Trophoblast cell (in vitro differentiated cells and primary cell): ENCODE measurements at regions not wholly inside any gene's neighbourhood (a gene's known extent, or its start where the extent isn't known, plus 50 kb on each side); places are given as distances from the start of the nearest gene placed in this dataset.

Experiments used
- DNase-seq, 2 donors: peaks; one replicate each; pipeline ENCODE4 v3.0.0-alpha.2; 2016
- H2AFZ ChIP-seq: 2 replicates; pipeline ENCODE4 v1.6.1; 2013; ENCODE audit warnings: low read length, moderate library complexity, mild to moderate bottlenecking; ENCODE audit not compliant: insufficient read depth, poor library complexity
- H2AK5ac ChIP-seq: 2 replicates; pipeline ENCODE4 v1.6.1; 2013; ENCODE audit warnings: mild to moderate bottlenecking, low read length
- H2BK120ac ChIP-seq: 2 replicates; pipeline ENCODE4 v1.6.1; 2013; ENCODE audit warnings: low read length, mild to moderate bottlenecking, moderate library complexity; ENCODE audit not compliant: insufficient read depth, poor library complexity
- H2BK12ac ChIP-seq: 2 replicates; pipeline ENCODE4 v1.6.1; 2013; ENCODE audit warnings: mild to moderate bottlenecking, low read length, moderate library complexity
- H2BK5ac ChIP-seq: 2 replicates; pipeline ENCODE4 v1.6.1; 2013; ENCODE audit warnings: low read length, low read depth, moderate library complexity, mild to moderate bottlenecking; ENCODE audit not compliant: poor library complexity
- H3K14ac ChIP-seq: 2 replicates; pipeline ENCODE4 v1.6.1; 2013; ENCODE audit warnings: mild to moderate bottlenecking, low read length
- H3K18ac ChIP-seq: 2 replicates; pipeline ENCODE4 v1.6.1; 2013; ENCODE audit warnings: mild to moderate bottlenecking, low read length
- H3K23ac ChIP-seq: 2 replicates; pipeline ENCODE4 v1.6.1; 2013; ENCODE audit warnings: low read length
- H3K27ac ChIP-seq: 2 replicates; pipeline ENCODE4 v1.5.1; 2013; ENCODE audit warnings: low read depth, mild to moderate bottlenecking, inconsistent platforms, low read length, moderate library complexity
- H3K27me3 ChIP-seq: 2 replicates; pipeline ENCODE4 v1.6.1; 2013; ENCODE audit warnings: inconsistent platforms, mild to moderate bottlenecking, low read length, moderate library complexity; ENCODE audit not compliant: insufficient read depth
- H3K36me3 ChIP-seq, 2 experiments: 1 replicate in 1 of 2; 2 replicates in 1 of 2; pipeline ENCODE4 v1.6.1; 2013; ENCODE audit warnings: low read length in 2 of 2, mild to moderate bottlenecking in 2 of 2, moderate library complexity in 1 of 2; ENCODE audit not compliant: insufficient read depth in 2 of 2, control insufficient read depth in 1 of 2
- H3K4ac ChIP-seq: 2 replicates; pipeline ENCODE4 v1.6.1; 2013; ENCODE audit warnings: low read depth, mild to moderate bottlenecking, low read length, moderate library complexity
- H3K4me1 ChIP-seq, 2 experiments: 1 replicate in 1 of 2; 2 replicates in 1 of 2; pipeline ENCODE4 v1.6.1; 2013; ENCODE audit warnings: low read length in 2 of 2, mild to moderate bottlenecking in 2 of 2, moderate library complexity in 1 of 2; ENCODE audit not compliant: insufficient read depth in 2 of 2, control insufficient read depth in 1 of 2
- H3K4me2 ChIP-seq: 2 replicates; pipeline ENCODE4 v1.6.1; 2013; ENCODE audit warnings: inconsistent platforms, mild to moderate bottlenecking, low read length, moderate library complexity
- H3K4me3 ChIP-seq: 2 replicates; pipeline ENCODE4 v1.5.1; 2013; ENCODE audit warnings: mild to moderate bottlenecking, low read depth, low read length, inconsistent platforms
- H3K79me1 ChIP-seq: one replicate; pipeline ENCODE4 v1.6.1; 2013; ENCODE audit warnings: low read length
- H3K79me2 ChIP-seq: 2 replicates; pipeline ENCODE4 v1.6.1; 2013; ENCODE audit warnings: low read length, mild to moderate bottlenecking; ENCODE audit not compliant: control insufficient read depth, insufficient read depth, poor library complexity
- H3K9ac ChIP-seq: 2 replicates; pipeline ENCODE4 v1.6.1; 2013; ENCODE audit warnings: mild to moderate bottlenecking, low read length
- H3K9me3 ChIP-seq: 2 replicates; pipeline ENCODE4 v1.6.1; 2013; ENCODE audit warnings: low read depth, mild to moderate bottlenecking, control low read depth, inconsistent platforms, low read length; ENCODE audit not compliant: insufficient read depth
- H4K12ac ChIP-seq: 2 replicates; pipeline ENCODE4 v1.6.1; 2013; ENCODE audit warnings: low read depth, mild to moderate bottlenecking, low read length, moderate library complexity
- H4K8ac ChIP-seq: 2 replicates; pipeline ENCODE4 v1.6.1; 2013; ENCODE audit warnings: low read depth, mild to moderate bottlenecking, low read length, moderate library complexity
- H4K91ac ChIP-seq: one replicate; pipeline ENCODE4 v1.6.1; 2013; ENCODE audit warnings: low read depth, mild to moderate bottlenecking, low read length, moderate library complexity
- WGBS: extraction: QIAGEN DNeasy Blood & Tissue Kit; methylation state at CpG from one replicate; pipeline ENCODE4 v1.1.7; 2013; ENCODE audit warnings: missing lambda C conversion rate; ENCODE audit not compliant: insufficient read length, insufficient coverage; ENCODE audit errors: extremely low coverage; 5-methylcytosine and 5-hydroxymethylcytosine counted together

DNA sequence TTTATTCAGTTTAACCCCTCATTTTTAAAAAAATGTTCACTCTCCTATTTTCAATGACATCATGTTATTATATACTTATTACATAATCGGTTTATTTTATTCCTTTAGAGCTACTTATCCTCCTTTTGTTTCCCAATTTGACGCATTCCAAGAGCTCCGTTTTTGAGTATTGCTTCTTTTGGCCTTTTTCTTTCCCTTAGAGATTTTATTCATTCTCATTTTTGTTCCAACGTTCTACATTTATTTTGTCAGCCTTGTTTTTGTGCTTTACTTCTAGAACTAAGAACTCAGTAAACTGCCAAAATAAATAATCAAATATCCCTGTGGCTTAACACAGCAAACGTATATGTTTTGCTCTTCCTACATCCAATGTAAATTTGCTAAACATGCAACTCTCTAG, 769.1 kb downstream of the NCAM2 start:
- no CpG with 5 or more reads among the region's 5 CpGs for WGBS
- Histone ChIP-seq H2BK120ac (no peak overlapping the region), H3K4ac (no peak overlapping the region), H3K79me1 (no peaks in the 10 kb centered on the region), H2AK5ac (no peak overlapping the region), H3K14ac (no peak overlapping the region), H3K4me2 (no peak overlapping the region), H2BK12ac (no peak overlapping the region), H3K18ac (no peak overlapping the region), H2BK5ac (no peak overlapping the region), H3K36me3 (no peaks in the 10 kb centered on the region), H3K23ac (no peak overlapping the region), H2AFZ (no peak overlapping the region), H4K8ac (no peak overlapping the region), H4K12ac (no peak overlapping the region), H4K91ac (no peak overlapping the region), H3K9ac (no peak overlapping the region), H3K79me2 (no peaks in the 10 kb centered on the region), H3K4me3 (no peak overlapping the region), H3K4me1 (no peaks in the 10 kb centered on the region), H3K9me3 (no peaks in the 10 kb centered on the region), H3K27me3 (no peaks in the 10 kb centered on the region), H3K27ac (no peak overlapping the region)
- no peak for DNase-seq

DNA sequence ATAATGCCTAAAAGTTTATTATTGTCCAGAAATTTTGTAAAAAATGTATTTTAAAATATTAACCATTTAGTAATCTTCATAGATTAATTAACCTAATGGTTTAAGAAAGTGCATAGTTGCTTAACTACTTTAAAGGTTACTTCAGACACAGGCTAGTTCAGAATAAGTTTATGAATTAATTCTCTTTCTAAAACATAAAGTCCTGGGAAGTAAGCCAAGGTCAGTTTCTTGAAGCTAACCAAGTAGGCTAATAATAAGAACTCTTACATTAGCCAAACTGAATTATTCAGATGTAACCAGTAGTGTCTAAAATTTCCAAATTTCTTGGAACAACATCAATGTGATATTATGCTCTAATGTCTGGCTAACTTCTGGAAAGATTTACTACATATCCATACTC, 790.4 kb downstream of the NCAM2 start:
- Histone ChIP-seq H3K4me1 (no peaks in the 10 kb centered on the region), H3K79me2 (no peaks in the 10 kb centered on the region), H4K8ac (no peak overlapping the region), H2BK12ac (no peak overlapping the region), H2AK5ac (no peak overlapping the region), H3K9me3 (no peaks in the 10 kb centered on the region), H3K9ac (no peak overlapping the region), H3K27me3 (no peaks in the 10 kb centered on the region), H2BK120ac (no peak overlapping the region), H3K4me2 (no peak overlapping the region), H3K4me3 (no peak overlapping the region), H3K18ac (no peak overlapping the region), H3K23ac (no peak overlapping the region), H2BK5ac (no peak overlapping the region), H4K91ac (no peak overlapping the region), H3K4ac (no peak overlapping the region), H3K14ac (no peak overlapping the region), H3K36me3 (no peaks in the 10 kb centered on the region), H3K79me1 (no peaks in the 10 kb centered on the region), H3K27ac (no peak overlapping the region), H4K12ac (no peak overlapping the region), H2AFZ (no peak overlapping the region)
- DNase-seq: no peak

DNA sequence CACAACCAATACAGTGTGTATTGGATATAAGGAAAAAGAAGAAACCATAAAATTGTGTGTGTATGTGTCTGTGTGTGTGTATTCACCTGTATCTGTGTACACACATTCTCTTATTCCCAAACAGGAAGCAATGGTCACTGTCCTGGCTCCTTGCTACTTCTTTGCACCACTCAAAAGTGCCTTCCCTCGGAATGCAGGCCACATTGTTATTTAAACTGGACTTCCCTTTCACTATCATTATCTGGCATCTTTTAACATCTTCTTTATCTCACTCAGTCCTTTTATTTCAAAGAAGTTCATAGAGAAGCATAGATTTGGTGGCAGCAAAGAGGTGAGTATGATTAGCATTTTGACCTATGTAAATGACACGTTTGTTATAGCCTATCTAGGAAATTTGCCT, 803.7 kb downstream of the NCAM2 start:
- no peak overlapping the region for H2BK120ac ChIP-seq

DNA sequence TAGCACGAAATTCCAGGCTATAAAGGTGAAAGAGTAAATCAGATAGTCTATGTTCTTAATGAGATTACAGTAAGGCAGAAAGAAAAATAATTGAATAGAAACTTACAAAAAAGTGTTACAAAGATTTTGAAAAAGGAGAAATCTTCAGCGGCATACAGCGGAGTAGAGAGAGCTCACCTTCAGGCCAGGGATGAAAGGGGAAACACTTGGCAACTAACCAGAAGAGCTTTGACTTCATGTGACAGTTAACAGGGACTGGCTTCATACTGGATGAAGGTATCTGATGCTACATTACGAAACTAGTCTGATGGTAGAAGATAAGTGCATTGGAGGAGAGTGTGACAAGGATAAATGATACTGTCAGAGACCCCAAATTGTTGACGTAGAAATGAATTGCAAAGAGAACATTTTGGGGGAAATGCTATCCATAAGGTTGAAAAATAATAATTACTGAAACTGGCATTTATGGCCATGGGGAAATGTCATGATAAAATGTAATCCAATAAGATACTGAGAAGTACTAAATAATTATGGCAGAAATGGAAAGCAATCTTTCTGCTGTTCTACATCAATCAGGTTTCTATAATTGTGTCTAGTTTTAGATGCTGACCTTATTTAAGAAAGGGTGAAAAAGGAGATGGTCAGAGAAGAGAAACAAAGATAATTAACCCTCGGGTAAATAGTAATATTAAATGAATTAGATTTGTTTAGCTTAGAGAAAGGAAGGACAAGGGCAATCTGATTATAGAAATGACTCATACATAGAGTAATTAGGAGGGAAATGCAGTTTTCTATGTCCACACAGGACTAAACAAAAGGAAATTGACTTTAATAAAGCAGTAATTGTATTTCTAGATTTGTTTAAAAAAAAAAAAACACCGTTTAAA, 808.7 kb downstream of the NCAM2 start:
- H2BK5ac ChIP-seq: no peak overlapping the region
- no peak overlapping the region for H4K91ac ChIP-seq
- H3K14ac ChIP-seq: no peak overlapping the region
- no peak overlapping the region for H4K8ac ChIP-seq
- no peak overlapping the region for H3K23ac ChIP-seq
- no peak overlapping the region for H2AFZ ChIP-seq
- no peaks in the 10 kb centered on the region for H3K27me3 ChIP-seq
- no peak overlapping the region for H3K9ac ChIP-seq
- H3K4me3 ChIP-seq: no peak overlapping the region
- no peak overlapping the region for H3K4me2 ChIP-seq
- H3K36me3 ChIP-seq: no peaks in the 10 kb centered on the region
- H4K12ac ChIP-seq: no peak overlapping the region
- H2BK12ac ChIP-seq: no peak overlapping the region
- H3K79me2 ChIP-seq: no peaks in the 10 kb centered on the region
- DNase-seq: no peak
- H3K9me3 ChIP-seq: no peaks in the 10 kb centered on the region
- H3K18ac ChIP-seq: no peak overlapping the region
- H2BK120ac ChIP-seq: no peak overlapping the region
- no peak overlapping the region for H2AK5ac ChIP-seq
- H3K4ac ChIP-seq: no peak overlapping the region
- H3K79me1 ChIP-seq: no peaks in the 10 kb centered on the region
- no peak overlapping the region for H3K27ac ChIP-seq
- WGBS: 100% methylated on average over 1 of the region's 7 CpGs
- H3K4me1 ChIP-seq: no peaks in the 10 kb centered on the region

More for the DNA sequence above, 803.7 kb downstream of the NCAM2 start:
- Histone ChIP-seq H3K4ac (no peak overlapping the region), H3K27me3 (no peaks in the 10 kb centered on the region), H2BK5ac (no peak overlapping the region), H3K14ac (no peak overlapping the region), H3K79me1 (no peaks in the 10 kb centered on the region), H3K4me3 (no peak overlapping the region), H2AK5ac (no peak overlapping the region), H4K8ac (no peak overlapping the region), H3K4me1 (no peaks in the 10 kb centered on the region), H3K79me2 (no peaks in the 10 kb centered on the region), H3K18ac (no peak overlapping the region), H3K27ac (no peak overlapping the region), H4K12ac (no peak overlapping the region), H3K4me2 (no peak overlapping the region), H3K9me3 (no peaks in the 10 kb centered on the region), H3K23ac (no peak overlapping the region), H4K91ac (no peak overlapping the region), H3K9ac (no peak overlapping the region), H2BK12ac (no peak overlapping the region), H3K36me3 (no peaks in the 10 kb centered on the region), H2AFZ (no peak overlapping the region)
- DNase-seq: no peak
- WGBS: no CpG with 5 or more reads among the region's 2 CpGs
